Loucy (cell line): ENCODE measurements at regions not wholly inside any gene's neighbourhood (a gene's known extent, or its start where the extent isn't known, plus 50 kb on each side); places are given as distances from the start of the nearest gene placed in this dataset.

Experiments used
- H2AFZ ChIP-seq: fragments of 200-600 bp; sonication (generic); 2 replicates; pipeline ENCODE4 v1.6.0; 2016; ENCODE audit warnings: antibody characterized with exemption, mild to moderate bottlenecking, low read length, moderate library complexity
- H3F3A ChIP-seq: fragments of 200-600 bp; 2 replicates; pipeline ENCODE4 v1.6.0; 2016; ENCODE audit warnings: antibody characterized with exemption, low read depth, mild to moderate bottlenecking
- H3K27me3 ChIP-seq: fragments of 200-600 bp; sonication (generic); 2 replicates; pipeline ENCODE4 v1.6.1; 2014; ENCODE audit warnings: low read length, mild to moderate bottlenecking; ENCODE audit not compliant: insufficient read depth, poor library complexity, severe bottlenecking
- H3K36me3 ChIP-seq: fragments of 200-600 bp; sonication (generic); 2 replicates; pipeline ENCODE4 v1.6.1; 2016; ENCODE audit warnings: low read length; ENCODE audit not compliant: insufficient read depth
- H3K4me1 ChIP-seq: fragments of 200-600 bp; sonication (generic); 2 replicates; pipeline ENCODE4 v1.5.1; 2014; ENCODE audit warnings: low read length, mild to moderate bottlenecking; ENCODE audit not compliant: insufficient read depth, poor library complexity, severe bottlenecking
- H3K4me2 ChIP-seq: fragments of 200-600 bp; sonication (generic); 2 replicates; pipeline ENCODE4 v1.6.0; 2014; ENCODE audit warnings: antibody characterized with exemption, low read length, low read depth, mild to moderate bottlenecking; ENCODE audit not compliant: poor library complexity, severe bottlenecking
- H3K4me3 ChIP-seq: fragments of 200-600 bp; sonication (generic); 2 replicates; pipeline ENCODE4 v1.5.1; 2014; ENCODE audit warnings: low read length, mild to moderate bottlenecking, mixed read lengths; ENCODE audit not compliant: poor library complexity, severe bottlenecking
- H3K79me2 ChIP-seq: fragments of 200-600 bp; sonication (generic); 2 replicates; pipeline ENCODE4 v1.6.1; 2014; ENCODE audit warnings: low read length; ENCODE audit not compliant: insufficient read depth
- H3K9ac ChIP-seq: fragments of 200-600 bp; sonication (generic); 2 replicates; pipeline ENCODE4 v1.6.0; 2014; ENCODE audit warnings: mild to moderate bottlenecking, low read depth, low read length, moderate library complexity; ENCODE audit not compliant: poor library complexity, severe bottlenecking
- H3K9me2 ChIP-seq: fragments of 200-600 bp; sonication (generic); replicated peaks from 2 replicates; pipeline ENCODE4 v1.6.1; 2016; ENCODE audit warnings: low read depth, low read length, mixed read lengths
- H3K9me3 ChIP-seq: fragments of 200-600 bp; sonication (generic); 2 replicates; pipeline ENCODE4 v1.6.1; 2014; ENCODE audit warnings: mild to moderate bottlenecking, antibody characterized with exemption, low read length, low read depth; ENCODE audit not compliant: insufficient read depth
- H4K20me1 ChIP-seq: fragments of 200-600 bp; sonication (generic); 2 replicates; pipeline ENCODE4 v1.6.0; 2014; ENCODE audit warnings: antibody characterized with exemption, low read length, mild to moderate bottlenecking; ENCODE audit not compliant: insufficient read depth, poor library complexity, severe bottlenecking
- EZH2phosphoT487 ChIP-seq: fragments of 200-600 bp; IDR thresholded peaks from 2 replicates; pipeline ENCODE4 v1.6.1; 2018; ENCODE audit warnings: antibody characterized with exemption, mild to moderate bottlenecking, moderate library complexity, borderline replicate concordance
- TF ChIP-seq, protein P1 (sequence below): fragments of 200-600 bp; sonication (generic); conservative IDR thresholded peaks from 2 replicates; pipeline ENCODE4 v1.5.1; 2014; ENCODE audit warnings: mild to moderate bottlenecking, antibody characterized with exemption, low read length

DNA sequence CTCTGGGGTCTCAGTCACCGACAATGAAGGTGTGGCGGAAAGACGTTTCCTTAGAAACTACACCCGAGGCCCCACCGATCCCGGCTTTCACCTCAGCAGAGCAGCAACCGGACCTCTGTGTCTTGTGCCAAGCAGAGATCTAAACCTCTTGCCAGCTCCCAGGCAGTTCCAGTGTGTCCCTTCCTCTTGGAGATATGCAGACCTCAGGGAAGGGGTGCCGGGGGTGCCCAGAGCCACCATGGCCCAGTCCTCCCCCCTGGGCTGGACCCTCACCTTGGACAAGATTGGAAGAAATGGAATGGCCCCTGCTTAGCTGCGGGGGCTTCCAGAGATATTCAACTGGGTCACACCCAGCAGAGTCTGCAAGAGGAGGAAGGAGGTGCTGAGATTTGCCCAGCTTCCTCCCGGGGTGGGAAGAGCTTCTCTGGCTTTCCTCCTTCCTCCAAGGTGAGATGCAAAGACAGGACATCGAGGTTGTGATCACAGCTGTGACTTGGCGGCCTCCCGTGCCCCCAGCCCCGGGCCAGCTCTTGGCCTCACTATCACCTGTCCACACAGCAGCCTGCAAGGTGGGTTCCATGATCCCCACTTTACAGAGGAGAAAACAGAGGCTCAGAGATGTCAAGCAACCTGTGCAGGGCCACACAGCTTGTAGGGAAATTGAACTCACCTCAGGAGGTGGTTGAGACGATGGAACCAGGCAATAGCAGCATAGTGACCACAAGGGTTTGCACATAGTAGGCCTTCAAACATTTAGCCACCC lies 281.7 kb upstream of the RTL1 start:
- Histone ChIP-seq H3F3A (no peaks in the 10 kb centered on the region), H3K36me3 (no peaks in the 10 kb centered on the region), H3K4me2 (no peak overlapping the region), H3K79me2 (no peaks in the 10 kb centered on the region), H3K9ac (no peak overlapping the region), H3K9me3 (no peaks in the 10 kb centered on the region), H3K4me1 (peaks cover 5% of the 10 kb centered on the region), H4K20me1 (no peaks in the 10 kb centered on the region), H2AFZ (no peak overlapping the region), H3K27me3 (no peaks in the 10 kb centered on the region), H3K4me3 (no peak overlapping the region), H3K9me2 (no peaks in the 10 kb centered on the region)
- TF ChIP-seq, protein P1, sequence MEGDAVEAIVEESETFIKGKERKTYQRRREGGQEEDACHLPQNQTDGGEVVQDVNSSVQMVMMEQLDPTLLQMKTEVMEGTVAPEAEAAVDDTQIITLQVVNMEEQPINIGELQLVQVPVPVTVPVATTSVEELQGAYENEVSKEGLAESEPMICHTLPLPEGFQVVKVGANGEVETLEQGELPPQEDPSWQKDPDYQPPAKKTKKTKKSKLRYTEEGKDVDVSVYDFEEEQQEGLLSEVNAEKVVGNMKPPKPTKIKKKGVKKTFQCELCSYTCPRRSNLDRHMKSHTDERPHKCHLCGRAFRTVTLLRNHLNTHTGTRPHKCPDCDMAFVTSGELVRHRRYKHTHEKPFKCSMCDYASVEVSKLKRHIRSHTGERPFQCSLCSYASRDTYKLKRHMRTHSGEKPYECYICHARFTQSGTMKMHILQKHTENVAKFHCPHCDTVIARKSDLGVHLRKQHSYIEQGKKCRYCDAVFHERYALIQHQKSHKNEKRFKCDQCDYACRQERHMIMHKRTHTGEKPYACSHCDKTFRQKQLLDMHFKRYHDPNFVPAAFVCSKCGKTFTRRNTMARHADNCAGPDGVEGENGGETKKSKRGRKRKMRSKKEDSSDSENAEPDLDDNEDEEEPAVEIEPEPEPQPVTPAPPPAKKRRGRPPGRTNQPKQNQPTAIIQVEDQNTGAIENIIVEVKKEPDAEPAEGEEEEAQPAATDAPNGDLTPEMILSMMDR, result no peak
- no peak for TF ChIP-seq EZH2phosphoT487

DNA sequence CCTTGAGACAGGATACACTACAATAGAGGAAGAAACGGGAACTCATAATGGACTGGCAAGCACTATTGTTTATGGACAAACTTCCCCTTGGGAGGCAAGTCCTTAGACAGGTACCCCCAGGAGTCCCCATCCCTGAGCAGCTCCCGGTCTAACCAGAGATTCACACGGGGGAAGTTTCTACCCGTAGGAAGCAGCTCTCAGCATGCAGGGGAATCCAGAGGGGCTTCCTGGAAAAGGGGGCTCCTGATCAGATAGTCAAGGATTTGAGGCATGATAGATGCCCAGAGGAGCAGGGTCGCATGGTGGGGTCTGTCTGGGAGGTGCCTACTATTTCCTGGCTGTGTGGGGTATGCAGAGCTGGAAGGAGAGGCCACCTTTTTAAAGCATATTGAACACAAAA lies 282.4 kb upstream of the RTL1 start:
- H3K9me2 ChIP-seq, result no peaks in the 10 kb centered on the region
- no peaks in the 10 kb centered on the region for H3K9me3 ChIP-seq
- H3K27me3 ChIP-seq, result no peaks in the 10 kb centered on the region
- H2AFZ ChIP-seq, result no peak overlapping the region
- no peaks in the 10 kb centered on the region for H3K36me3 ChIP-seq
- H3K4me3 ChIP-seq, result no peak overlapping the region
- no peaks in the 10 kb centered on the region for H3F3A ChIP-seq
- no peak overlapping the region for H3K9ac ChIP-seq
- TF ChIP-seq, protein P1, result no peak
- no peak for TF ChIP-seq EZH2phosphoT487
- no peaks in the 10 kb centered on the region for H3K79me2 ChIP-seq
- H3K4me2 ChIP-seq, result no peak overlapping the region
- H3K4me1 ChIP-seq, result peaks cover 5% of the 10 kb centered on the region
- H4K20me1 ChIP-seq, result no peaks in the 10 kb centered on the region

DNA sequence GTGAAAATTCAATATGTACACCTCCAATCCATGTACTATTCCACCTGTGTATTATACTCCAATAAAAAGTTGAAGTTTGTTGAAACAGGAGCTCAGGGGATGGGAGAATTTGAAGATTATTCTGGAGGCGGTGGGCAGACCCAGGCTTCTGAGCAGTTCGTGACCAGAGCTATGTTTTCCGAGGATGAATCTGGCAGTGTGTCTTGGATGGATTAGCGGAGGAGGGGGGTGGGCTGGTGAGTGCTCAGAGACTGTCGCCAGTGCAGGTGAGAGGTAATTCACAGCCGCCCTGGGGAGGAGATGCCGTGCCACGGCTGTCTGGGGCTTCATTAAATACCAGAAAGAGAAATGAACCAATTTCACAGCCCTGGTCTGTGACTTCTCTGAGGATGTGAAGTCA lies 283.0 kb upstream of the RTL1 start:
- Histone ChIP-seq H2AFZ (no peak overlapping the region), H3K4me2 (no peak overlapping the region), H3F3A (no peaks in the 10 kb centered on the region), H3K27me3 (no peaks in the 10 kb centered on the region), H3K36me3 (no peaks in the 10 kb centered on the region), H4K20me1 (no peaks in the 10 kb centered on the region), H3K79me2 (no peaks in the 10 kb centered on the region), H3K9me3 (no peaks in the 10 kb centered on the region), H3K9me2 (no peaks in the 10 kb centered on the region), H3K4me1 (peaks cover 2% of the 10 kb centered on the region), H3K4me3 (no peak overlapping the region), H3K9ac (no peak overlapping the region)
- TF ChIP-seq, protein P1, result no peak
- TF ChIP-seq EZH2phosphoT487, result no peak
